NAMALWA (cell line): ENCODE measurements at regions not wholly inside any gene's neighbourhood (a gene's known extent, or its start where the extent isn't known, plus 50 kb on each side); places are given as distances from the start of the nearest gene placed in this dataset.
"Not testable (repeated sequence)": the region's sequence is repeated elsewhere in the genome, so short reads cannot be mapped to it uniquely, and the experiment has no call there.

Experiments
- DNase-seq: peaks from one replicate; pipeline ENCODE4 v3.0.0-alpha.2; 2015; ENCODE audit warnings: low spot score

GRCh38 chr14:55807053-55807880 is 227.3 kb downstream of the KTN1 start:
- DNase-seq: no peak

DNA sequence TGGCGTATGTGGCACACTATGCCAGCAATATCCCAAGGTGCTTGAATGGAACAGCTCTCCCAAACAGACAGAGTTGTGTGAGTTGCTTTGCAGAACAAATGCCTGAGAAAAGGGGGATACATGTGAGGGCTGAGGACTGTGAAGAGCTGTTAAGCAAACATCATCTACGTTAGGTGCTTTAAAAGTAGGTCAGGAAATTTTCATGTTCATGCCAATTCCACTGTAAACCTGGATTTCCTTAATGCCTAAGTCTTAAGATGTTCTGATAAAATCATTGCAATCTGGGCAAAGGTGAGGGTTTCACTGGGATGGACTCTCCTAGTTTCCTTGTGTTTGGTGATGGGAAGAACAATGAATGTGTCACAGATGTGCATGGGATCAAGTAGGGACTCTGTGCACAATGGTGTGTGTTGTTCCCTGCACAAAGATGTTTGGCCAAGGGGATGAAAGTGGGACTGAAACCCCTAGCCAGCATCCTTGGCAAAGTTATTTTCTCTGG is 227.9 kb downstream of the KTN1 start:
- no peak for DNase-seq

- no peak for DNase-seq
These were observed 233.6 kb downstream of the KTN1 start for GRCh38 chr14:55813630-55814029.

- DNase-seq: no peak
These were observed 234.1 kb downstream of the KTN1 start for GRCh38 chr14:55814064-55814463.

DNA sequence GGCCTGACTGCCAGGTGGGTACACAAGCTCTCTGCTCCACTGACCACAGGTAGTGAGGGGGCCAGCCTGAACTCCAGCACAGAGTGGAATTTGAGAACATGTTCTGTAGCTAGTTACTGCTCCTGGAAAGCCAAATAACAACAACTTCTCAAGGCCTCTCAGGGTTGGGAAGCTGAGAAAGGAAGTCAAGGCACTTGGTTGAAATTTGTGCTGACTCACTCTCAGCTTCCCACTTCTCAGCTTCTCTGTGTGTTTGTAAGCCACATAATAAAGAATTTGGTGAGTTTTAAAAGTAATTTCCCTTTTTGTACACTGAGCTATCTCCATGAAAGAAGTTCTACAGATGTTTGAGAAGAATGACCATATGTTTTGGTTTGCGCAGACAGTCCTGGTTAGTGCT is 234.9 kb downstream of the KTN1 start:
- DNase-seq: no peak

GRCh38 chr14:55816225-55816624 is 236.2 kb downstream of the KTN1 start:
- no peak for DNase-seq

GRCh38 chr14:55819610-55820304 is 239.8 kb downstream of the KTN1 start:
- no peak for DNase-seq

- no peak for DNase-seq
These were observed 242.9 kb downstream of the KTN1 start for GRCh38 chr14:55822906-55823305.

GRCh38 chr14:55832122-55832911 is 252.3 kb downstream of the KTN1 start:
- DNase-seq: no peak

DNA sequence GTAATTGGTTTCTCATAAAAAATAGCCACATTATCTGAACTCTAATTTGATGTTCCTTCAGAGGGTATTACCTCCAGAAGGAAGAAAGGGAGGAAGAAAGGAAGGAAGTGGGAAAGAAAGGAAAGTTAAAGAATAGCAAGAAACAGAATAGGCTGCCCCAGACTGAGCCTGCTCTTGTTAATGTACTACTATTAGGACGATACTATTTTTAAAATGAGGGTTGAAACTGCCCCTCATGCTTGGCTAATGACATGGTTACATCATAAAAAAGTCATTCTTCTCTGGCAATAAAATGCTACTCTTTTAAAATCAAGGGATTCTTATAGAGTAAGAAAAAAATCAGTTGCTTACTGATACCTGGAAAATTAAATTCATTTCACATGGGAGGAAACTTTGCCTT is 253.0 kb downstream of the KTN1 start:
- no peak for DNase-seq

GRCh38 chr14:55834390-55834789 is 254.4 kb downstream of the KTN1 start:
- DNase-seq: no peak

DNA sequence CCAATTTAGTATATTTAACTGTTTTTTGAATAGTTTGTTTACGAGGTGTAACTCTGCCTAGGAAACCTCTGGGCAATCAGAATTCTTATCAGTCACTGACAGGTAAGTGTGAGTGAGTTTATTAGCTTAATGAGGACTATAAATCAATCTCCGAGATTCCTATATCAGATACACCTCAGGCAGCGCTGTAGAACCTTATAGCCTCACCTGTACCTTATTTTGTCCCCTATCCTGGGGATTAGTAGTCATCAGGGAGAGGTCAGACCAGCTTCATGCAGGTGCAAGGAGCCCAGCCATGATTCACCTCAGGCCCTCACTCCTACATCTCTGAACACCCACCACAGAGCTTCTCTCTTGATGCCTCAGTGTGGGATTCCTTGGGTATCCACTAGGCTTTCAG is 256.0 kb downstream of the KTN1 start:
- no peak for DNase-seq

DNA sequence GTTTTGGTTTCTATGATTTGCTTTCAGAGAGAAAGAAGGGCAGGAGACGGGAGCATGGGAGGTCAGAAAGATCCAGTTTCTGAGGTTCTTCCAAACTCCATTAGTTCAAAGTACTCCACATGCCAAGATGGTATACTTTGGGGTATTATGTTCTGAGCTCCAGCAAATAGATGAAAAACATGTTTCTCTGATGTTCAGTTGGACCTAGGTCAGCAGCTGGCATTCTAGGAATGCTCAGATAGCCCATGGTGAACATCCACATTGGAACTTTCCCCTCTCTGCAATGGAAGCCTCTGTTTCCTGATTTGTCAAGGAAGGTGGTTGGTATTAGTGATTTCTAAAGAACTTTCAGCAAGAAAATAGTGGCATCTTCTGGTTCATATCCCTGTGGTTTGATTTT is 257.5 kb downstream of the KTN1 start:
- DNase-seq: no peak

- no peak for DNase-seq
These were observed 258.6 kb downstream of the KTN1 start for GRCh38 chr14:55838529-55839052.

- DNase-seq: not testable (repeated sequence)
These were observed 259.4 kb downstream of the KTN1 start for GRCh38 chr14:55839301-55839947.

DNA sequence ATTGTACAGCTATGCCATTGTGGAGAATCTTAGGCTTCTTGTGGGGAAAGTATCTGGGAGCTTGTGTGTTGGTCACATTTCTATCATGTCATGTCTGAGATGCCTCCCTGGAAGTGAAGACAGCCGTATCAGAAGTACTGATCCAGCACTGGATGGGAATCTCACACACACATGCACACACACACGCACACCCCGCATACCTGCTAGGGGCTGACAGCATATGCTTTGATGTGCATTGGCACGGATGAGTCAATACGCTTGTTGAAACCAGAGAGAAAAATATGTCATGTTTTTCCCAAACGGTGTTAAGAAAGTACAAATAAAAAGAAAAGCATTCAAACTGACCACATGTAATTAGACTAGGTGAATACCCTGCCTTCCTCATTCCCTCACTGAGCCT is 260.8 kb downstream of the KTN1 start:
- no peak for DNase-seq

GRCh38 chr14:55841625-55842024 is 261.6 kb downstream of the KTN1 start:
- no peak for DNase-seq

GRCh38 chr14:55843718-55844403 is 263.9 kb downstream of the KTN1 start:
- DNase-seq: no peak

- peak; percentile 19 for DNase-seq
These were observed 266.2 kb downstream of the KTN1 start for GRCh38 chr14:55845963-55846825.

DNA sequence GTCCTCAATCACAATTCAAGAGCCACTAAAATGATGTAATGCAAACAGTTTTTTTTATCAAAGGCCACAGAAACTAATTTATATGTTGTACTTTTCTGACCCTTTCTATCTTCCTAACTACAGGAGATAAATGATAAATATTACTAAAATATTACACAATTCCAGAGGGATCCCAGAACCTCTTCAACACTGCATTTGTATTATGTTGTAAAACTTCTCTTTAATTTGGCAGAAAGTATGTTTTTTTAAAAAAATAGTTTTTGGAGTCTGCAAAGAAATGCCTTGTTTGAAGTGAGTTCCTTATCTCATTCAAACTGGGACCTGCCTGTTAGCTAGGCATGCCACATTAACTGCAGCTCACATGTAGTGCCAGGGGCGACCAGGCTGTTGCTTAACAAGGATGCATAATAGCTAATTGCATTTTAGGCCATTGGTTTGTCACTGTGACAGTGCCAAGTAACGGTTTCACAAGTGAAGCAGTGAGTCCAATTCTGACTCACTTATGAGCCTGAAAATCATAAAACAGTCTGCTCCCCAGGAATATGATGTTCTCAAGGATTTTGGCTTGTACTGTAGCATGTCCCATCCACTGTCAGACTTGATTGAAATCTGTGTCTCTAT is 266.9 kb downstream of the KTN1 start:
- no peak for DNase-seq
